Glomerular endothelial cell (primary cell): ENCODE measurements at regions not wholly inside any gene's neighbourhood (a gene's known extent, or its start where the extent isn't known, plus 50 kb on each side); places are given as distances from the start of the nearest gene placed in this dataset.

Experiments
- DNase-seq: peaks from one replicate; pipeline ENCODE4 v3.0.0-alpha.2; 2011; ENCODE audit warnings: low read depth, low spot score; ENCODE audit errors: extremely low read depth

- no peak for DNase-seq
Measured at GRCh38 chr3:162743091-162743490, 1246.5 kb downstream of the OTOL1 start.

GRCh38 chr3:162760789-162761188 lies 1264.2 kb downstream of the OTOL1 start:
- DNase-seq, result no peak

- no peak for DNase-seq
Measured at GRCh38 chr3:162764051-162764807, 1267.6 kb downstream of the OTOL1 start.

- no peak for DNase-seq
Measured at GRCh38 chr3:162764808-162765071, 1268.1 kb downstream of the OTOL1 start.

GRCh38 chr3:162765524-162765923 lies 1268.9 kb downstream of the OTOL1 start:
- DNase-seq, result no peak

- no peak for DNase-seq
Measured at GRCh38 chr3:162769564-162769963, 1273.0 kb downstream of the OTOL1 start.

- no peak for DNase-seq
Measured at GRCh38 chr3:162770551-162770950, 1273.9 kb downstream of the OTOL1 start.

- no peak for DNase-seq
Measured at GRCh38 chr3:162774613-162775100, 1278.0 kb downstream of the OTOL1 start.

GRCh38 chr3:162776148-162776547 lies 1279.5 kb downstream of the OTOL1 start:
- DNase-seq, result no peak

GRCh38 chr3:162777118-162777517 lies 1280.5 kb downstream of the OTOL1 start:
- DNase-seq, result no peak

GRCh38 chr3:162780313-162780712 lies 1283.7 kb downstream of the OTOL1 start:
- DNase-seq, result peak; percentile 75

- no peak for DNase-seq
Measured at GRCh38 chr3:162799910-162800309, 1303.3 kb downstream of the OTOL1 start.

- no peak for DNase-seq
Measured at GRCh38 chr3:162802228-162802965, 1305.8 kb downstream of the OTOL1 start.

- DNase-seq, result no peak
Measured at GRCh38 chr3:162810776-162811175, 1314.2 kb downstream of the OTOL1 start.

- DNase-seq, result no peak
Measured at GRCh38 chr3:162842549-162843216, 1346.1 kb downstream of the OTOL1 start.

GRCh38 chr3:162845918-162846317 lies 1349.3 kb downstream of the OTOL1 start:
- DNase-seq, result no peak

- DNase-seq, result no peak
Measured at GRCh38 chr3:162847511-162847910, 1350.9 kb downstream of the OTOL1 start.

- no peak for DNase-seq
Measured at GRCh38 chr3:162863579-162863978, 1367.0 kb downstream of the OTOL1 start.

- DNase-seq, result no peak
Measured at GRCh38 chr3:162865466-162865865, 1368.9 kb downstream of the OTOL1 start.

- no peak for DNase-seq
Measured at GRCh38 chr3:162879021-162879562, 1382.5 kb downstream of the OTOL1 start.

- DNase-seq, result no peak
Measured at GRCh38 chr3:162884373-162884772, 1387.8 kb downstream of the OTOL1 start.
